DND-41 (cell line): ENCODE measurements at regions not wholly inside any gene's neighbourhood (a gene's known extent, or its start where the extent isn't known, plus 50 kb on each side); places are given as distances from the start of the nearest gene placed in this dataset.

Source experiments
- ATAC-seq: fragments of 200-7000 bp; cut with Tn5 transposase; 3 replicates; pipeline ENCODE4 v1.9.1; 2021; ENCODE audit warnings: low read depth; ENCODE audit not compliant: insufficient read depth
- DNase-seq: peaks from one replicate; pipeline ENCODE4 v3.0.0-alpha.2; 2020
- H2AFZ ChIP-seq: 2 replicates; pipeline ENCODE4 v1.6.0; 2012; ENCODE audit warnings: low read depth, low read length
- H3K27ac ChIP-seq: 2 replicates; pipeline ENCODE4 v1.5.1; 2012; ENCODE audit warnings: low read length, inconsistent platforms
- H3K27me3 ChIP-seq: fragments of 200-600 bp; sonication (generic); 2 replicates; pipeline ENCODE4 v1.6.0; 2012; ENCODE audit warnings: low read length, mild to moderate bottlenecking, inconsistent platforms; ENCODE audit not compliant: insufficient read depth, poor library complexity
- H3K36me3 ChIP-seq: 2 replicates; pipeline ENCODE4 v1.5.1; 2012; ENCODE audit warnings: low read length, inconsistent platforms; ENCODE audit not compliant: insufficient read depth
- H3K4me1 ChIP-seq: 2 replicates; pipeline ENCODE4 v1.5.1; 2012; ENCODE audit warnings: mild to moderate bottlenecking, low read length; ENCODE audit not compliant: insufficient read depth
- H3K4me2 ChIP-seq: 2 replicates; pipeline ENCODE4 v1.6.0; 2012; ENCODE audit warnings: mild to moderate bottlenecking, moderate library complexity, low read length, inconsistent platforms; ENCODE audit not compliant: insufficient read depth
- H3K4me3 ChIP-seq, 2 experiments: fragments of 200-600 bp in 1 of 2; shearing (Covaris generic) in 1 of 2; 2 replicates each; pipeline ENCODE4 v1.5.1; 2012 to 2016; ENCODE audit warnings: inconsistent platforms in 2 of 2, low read length in 2 of 2, mild to moderate bottlenecking in 2 of 2, low read depth in 1 of 2, moderate library complexity in 1 of 2
- H3K79me2 ChIP-seq: 2 replicates; pipeline ENCODE4 v1.6.0; 2012; ENCODE audit warnings: low read length, inconsistent platforms; ENCODE audit not compliant: insufficient read depth
- H3K9ac ChIP-seq: 2 replicates; pipeline ENCODE4 v1.6.0; 2012; ENCODE audit warnings: low read depth, mild to moderate bottlenecking, inconsistent platforms, low read length, moderate library complexity
- H3K9me3 ChIP-seq: 2 replicates; pipeline ENCODE4 v1.5.1; 2012; ENCODE audit warnings: low read length, moderate library complexity, mild to moderate bottlenecking, inconsistent platforms; ENCODE audit not compliant: insufficient read depth, severe bottlenecking
- H4K20me1 ChIP-seq: 2 replicates; pipeline ENCODE4 v1.6.0; 2012; ENCODE audit warnings: low read length; ENCODE audit not compliant: insufficient read depth
- EZH2 ChIP-seq: IDR thresholded peaks from 3 replicates; pipeline ENCODE4 v1.6.1; 2012; ENCODE audit warnings: borderline replicate concordance, low read depth, mild to moderate bottlenecking, moderate library complexity, low read length, inconsistent platforms; ENCODE audit not compliant: severe bottlenecking
- TF ChIP-seq, protein P1 (sequence below): IDR thresholded peaks from 2 replicates; pipeline ENCODE4 v1.5.1; 2012; ENCODE audit warnings: borderline replicate concordance, low read length, moderate library complexity, mild to moderate bottlenecking; ENCODE audit not compliant: poor library complexity, severe bottlenecking; ENCODE audit errors: extremely low read depth

DNA sequence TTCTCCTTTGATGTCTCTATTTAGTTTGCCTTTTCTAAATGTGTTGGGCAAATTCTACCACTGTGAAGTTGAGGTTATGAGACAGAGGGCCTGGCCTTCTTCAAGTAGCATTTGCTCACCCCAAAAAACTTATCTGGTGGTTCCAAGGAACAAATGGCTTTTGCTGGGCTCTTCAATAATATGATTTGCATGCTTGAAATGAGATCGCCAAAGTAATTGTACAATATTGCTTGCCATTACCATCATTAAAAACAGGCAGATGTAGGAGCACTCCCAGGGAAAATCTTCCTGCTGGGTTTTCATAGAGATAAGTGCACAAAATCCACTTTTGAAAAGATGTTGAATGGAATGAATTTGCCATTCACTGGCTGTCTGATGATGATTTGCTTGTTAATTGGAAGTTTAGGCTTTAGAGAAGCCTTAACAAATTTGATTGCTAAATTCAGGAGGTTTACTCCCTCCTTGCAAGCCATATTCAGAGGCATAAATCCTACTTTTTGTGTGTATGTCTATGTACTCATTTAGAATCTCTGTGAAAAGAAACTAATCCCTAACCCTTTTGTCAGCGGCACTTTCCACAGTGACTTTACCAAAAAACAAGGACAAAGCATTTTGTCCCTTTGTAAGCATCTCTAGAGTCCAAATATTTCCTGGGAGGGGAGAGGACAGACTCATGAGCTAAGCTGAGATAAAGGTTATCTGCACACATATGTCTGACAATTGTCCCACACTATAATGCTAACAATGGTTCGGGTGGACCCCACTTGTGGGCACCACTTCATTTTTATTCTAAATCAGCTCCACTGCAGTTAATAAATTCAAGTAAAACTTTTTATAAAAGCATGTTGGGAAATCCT, 240.8 kb upstream of the PIK3C3 start:
- no peak for TF ChIP-seq EZH2
- TF ChIP-seq, protein P1, sequence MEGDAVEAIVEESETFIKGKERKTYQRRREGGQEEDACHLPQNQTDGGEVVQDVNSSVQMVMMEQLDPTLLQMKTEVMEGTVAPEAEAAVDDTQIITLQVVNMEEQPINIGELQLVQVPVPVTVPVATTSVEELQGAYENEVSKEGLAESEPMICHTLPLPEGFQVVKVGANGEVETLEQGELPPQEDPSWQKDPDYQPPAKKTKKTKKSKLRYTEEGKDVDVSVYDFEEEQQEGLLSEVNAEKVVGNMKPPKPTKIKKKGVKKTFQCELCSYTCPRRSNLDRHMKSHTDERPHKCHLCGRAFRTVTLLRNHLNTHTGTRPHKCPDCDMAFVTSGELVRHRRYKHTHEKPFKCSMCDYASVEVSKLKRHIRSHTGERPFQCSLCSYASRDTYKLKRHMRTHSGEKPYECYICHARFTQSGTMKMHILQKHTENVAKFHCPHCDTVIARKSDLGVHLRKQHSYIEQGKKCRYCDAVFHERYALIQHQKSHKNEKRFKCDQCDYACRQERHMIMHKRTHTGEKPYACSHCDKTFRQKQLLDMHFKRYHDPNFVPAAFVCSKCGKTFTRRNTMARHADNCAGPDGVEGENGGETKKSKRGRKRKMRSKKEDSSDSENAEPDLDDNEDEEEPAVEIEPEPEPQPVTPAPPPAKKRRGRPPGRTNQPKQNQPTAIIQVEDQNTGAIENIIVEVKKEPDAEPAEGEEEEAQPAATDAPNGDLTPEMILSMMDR = no peak
- no peak overlapping the region for H3K9ac ChIP-seq
- no peaks in the 10 kb centered on the region for H3K4me1 ChIP-seq
- ATAC-seq = no peak
- no peaks in the 10 kb centered on the region for H3K27me3 ChIP-seq
- no peak for DNase-seq
- H3K4me3 ChIP-seq = no peak overlapping the region
- H3K9me3 ChIP-seq = no peaks in the 10 kb centered on the region
- no peak overlapping the region for H3K27ac ChIP-seq
- H2AFZ ChIP-seq = no peak overlapping the region
- H3K4me2 ChIP-seq = no peak overlapping the region
- no peaks in the 10 kb centered on the region for H3K79me2 ChIP-seq
- no peaks in the 10 kb centered on the region for H3K36me3 ChIP-seq
- no peaks in the 10 kb centered on the region for H4K20me1 ChIP-seq

DNA sequence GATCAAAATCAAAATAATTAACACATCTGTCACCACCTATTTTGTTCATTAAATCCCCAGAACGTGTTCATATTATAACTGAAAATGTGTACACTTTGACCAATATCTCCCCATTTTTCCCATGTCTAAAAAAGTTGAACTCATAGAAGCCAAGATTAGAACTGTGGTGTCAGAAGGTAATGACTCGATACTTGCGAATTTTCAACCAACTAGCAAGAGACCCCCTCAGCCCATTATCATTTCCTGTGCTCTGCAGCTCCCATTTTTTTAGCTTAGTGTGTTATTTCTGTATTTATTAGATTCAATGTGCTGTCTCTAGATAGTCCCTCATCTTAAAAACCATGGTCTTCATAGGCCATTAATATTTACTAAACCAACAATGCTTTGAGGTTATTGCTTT, 248.7 kb upstream of the PIK3C3 start:
- TF ChIP-seq, protein P1 = no peak
- no peak for TF ChIP-seq EZH2
- Histone ChIP-seq H3K27ac (no peak overlapping the region), H3K79me2 (no peaks in the 10 kb centered on the region), H2AFZ (no peak overlapping the region), H3K36me3 (no peaks in the 10 kb centered on the region), H3K4me2 (no peak overlapping the region), H3K4me3 (no peak overlapping the region), H4K20me1 (no peaks in the 10 kb centered on the region), H3K27me3 (no peaks in the 10 kb centered on the region), H3K4me1 (no peaks in the 10 kb centered on the region), H3K9me3 (no peaks in the 10 kb centered on the region), H3K9ac (no peak overlapping the region)
- no peak for ATAC-seq
- no peak for DNase-seq

DNA sequence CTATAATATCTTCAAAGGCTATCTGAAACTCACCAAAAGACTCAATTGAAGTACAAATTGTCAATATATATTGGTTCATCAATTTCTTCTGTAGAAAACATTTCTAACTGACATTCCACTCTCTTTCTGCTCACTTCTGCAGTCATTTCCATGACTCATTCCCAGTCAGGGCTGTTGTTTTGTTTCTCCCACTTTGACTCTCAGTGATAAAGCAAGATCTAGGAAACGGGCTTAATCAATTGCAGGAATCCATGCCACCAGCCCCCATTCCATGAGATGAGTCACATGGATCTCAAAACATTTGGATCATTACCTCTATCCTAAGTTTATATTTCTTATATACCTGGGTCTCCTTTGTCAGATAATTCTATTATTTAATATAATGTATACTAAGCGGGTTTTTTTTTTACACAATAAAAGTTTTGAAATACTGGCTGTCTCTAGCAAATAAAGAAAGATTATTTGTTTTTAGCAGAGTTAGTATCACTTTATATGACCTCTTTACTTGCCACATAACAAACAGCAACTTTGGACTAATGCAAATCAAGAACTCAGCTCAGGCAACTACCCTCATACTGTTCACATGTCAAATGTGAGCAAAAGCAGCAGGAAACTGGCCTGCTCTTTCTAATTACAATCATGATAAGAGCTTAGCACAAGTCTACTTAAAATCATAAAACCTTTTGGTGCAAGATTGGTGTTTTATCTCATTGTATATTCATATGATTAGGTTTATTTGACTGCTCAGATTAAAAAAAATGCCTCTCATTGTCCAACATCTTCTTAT, 251.1 kb upstream of the PIK3C3 start:
- TF ChIP-seq, protein P1 = no peak
- TF ChIP-seq EZH2 = no peak
- no peaks in the 10 kb centered on the region for H3K27me3 ChIP-seq

More for the DNA sequence above, 251.1 kb upstream of the PIK3C3 start:
- H3K36me3 ChIP-seq = no peaks in the 10 kb centered on the region
- no peaks in the 10 kb centered on the region for H3K9me3 ChIP-seq
- H3K4me2 ChIP-seq = no peak overlapping the region
- no peak overlapping the region for H3K27ac ChIP-seq
- H3K9ac ChIP-seq = no peak overlapping the region
- ATAC-seq (no peak), DNase-seq (no peak)
- no peak overlapping the region for H3K4me3 ChIP-seq
- H2AFZ ChIP-seq = no peak overlapping the region
- no peaks in the 10 kb centered on the region for H4K20me1 ChIP-seq
- H3K4me1 ChIP-seq = no peaks in the 10 kb centered on the region
- no peaks in the 10 kb centered on the region for H3K79me2 ChIP-seq
